ENCODE measurements at regions not wholly inside any gene's neighbourhood (a gene's known extent, or its start where the extent isn't known, plus 50 kb on each side); places are given as distances from the start of the nearest gene placed in this dataset.

DNA sequence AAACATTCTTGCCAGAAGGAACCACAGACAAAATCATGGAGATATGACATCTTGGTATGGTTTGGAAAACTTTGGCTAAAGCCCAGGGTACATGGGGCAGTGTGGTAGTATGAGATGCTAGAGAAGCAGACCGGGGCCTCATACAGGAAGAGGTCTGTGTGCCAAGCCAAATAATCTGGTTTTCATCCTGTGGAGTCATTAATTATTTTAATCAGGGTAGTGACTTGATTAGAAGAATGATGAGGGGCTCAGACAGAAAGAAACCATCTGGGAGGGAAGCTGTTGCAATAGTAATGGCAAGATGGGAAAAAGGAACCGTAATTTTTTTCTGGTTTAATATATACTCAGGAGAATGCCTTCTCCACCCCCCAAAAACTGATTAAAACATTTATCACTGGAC is 318.0 kb downstream of the BRINP2 start:
- no peak for DNase-seq (ENCODE audit: low read depth in 2 of 2)
- Histone ChIP-seq H3K9ac (ENCODE audit: insufficient read depth, low read length) (no peak overlapping the region), H2AFZ (ENCODE audit: low read length) (no peak overlapping the region), H3K27me3 (ENCODE audit: control insufficient read depth, insufficient read depth, low read length) (no peaks in the 10 kb centered on the region), H3K27ac (ENCODE audit: insufficient read depth, low read length) (no peak overlapping the region), H3K4me2 (ENCODE audit: extremely low read depth, insufficient read depth, low read length) (no peak overlapping the region), H3K79me2 (ENCODE audit: control insufficient read depth, insufficient read depth, low read length) (no peaks in the 10 kb centered on the region), H3K4me1 (ENCODE audit: control insufficient read depth, extremely low read depth, insufficient read depth, low read length) (no peaks in the 10 kb centered on the region), H3K36me3 (ENCODE audit: control insufficient read depth, insufficient read depth, low read length) (no peaks in the 10 kb centered on the region), H3K4me3 (replicated peaks in 1 of 4; ENCODE audit: control extremely low read depth in 1 of 4, insufficient read depth in 1 of 4, low read depth in 3 of 4, low read length in 4 of 4) (no peak overlapping the region), H3K9me3 (ENCODE audit: control insufficient read depth, insufficient read depth, low read depth, low read length) (no peaks in the 10 kb centered on the region), H4K20me1 (ENCODE audit: control insufficient read depth, extremely low read depth, insufficient read depth, low read length) (no peaks in the 10 kb centered on the region)
- no peak for TF ChIP-seq EZH2 (IDR thresholded peaks at IDR 0.05; ENCODE audit: low read length, missing control alignments)
- TF ChIP-seq, protein P1, sequence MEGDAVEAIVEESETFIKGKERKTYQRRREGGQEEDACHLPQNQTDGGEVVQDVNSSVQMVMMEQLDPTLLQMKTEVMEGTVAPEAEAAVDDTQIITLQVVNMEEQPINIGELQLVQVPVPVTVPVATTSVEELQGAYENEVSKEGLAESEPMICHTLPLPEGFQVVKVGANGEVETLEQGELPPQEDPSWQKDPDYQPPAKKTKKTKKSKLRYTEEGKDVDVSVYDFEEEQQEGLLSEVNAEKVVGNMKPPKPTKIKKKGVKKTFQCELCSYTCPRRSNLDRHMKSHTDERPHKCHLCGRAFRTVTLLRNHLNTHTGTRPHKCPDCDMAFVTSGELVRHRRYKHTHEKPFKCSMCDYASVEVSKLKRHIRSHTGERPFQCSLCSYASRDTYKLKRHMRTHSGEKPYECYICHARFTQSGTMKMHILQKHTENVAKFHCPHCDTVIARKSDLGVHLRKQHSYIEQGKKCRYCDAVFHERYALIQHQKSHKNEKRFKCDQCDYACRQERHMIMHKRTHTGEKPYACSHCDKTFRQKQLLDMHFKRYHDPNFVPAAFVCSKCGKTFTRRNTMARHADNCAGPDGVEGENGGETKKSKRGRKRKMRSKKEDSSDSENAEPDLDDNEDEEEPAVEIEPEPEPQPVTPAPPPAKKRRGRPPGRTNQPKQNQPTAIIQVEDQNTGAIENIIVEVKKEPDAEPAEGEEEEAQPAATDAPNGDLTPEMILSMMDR (conservative IDR thresholded peaks at IDR 0.05 in 1 of 2, IDR thresholded peaks at IDR 0.05 in 1 of 2; ENCODE audit: low read depth in 1 of 2, low read length in 2 of 2) = no peak

DNA sequence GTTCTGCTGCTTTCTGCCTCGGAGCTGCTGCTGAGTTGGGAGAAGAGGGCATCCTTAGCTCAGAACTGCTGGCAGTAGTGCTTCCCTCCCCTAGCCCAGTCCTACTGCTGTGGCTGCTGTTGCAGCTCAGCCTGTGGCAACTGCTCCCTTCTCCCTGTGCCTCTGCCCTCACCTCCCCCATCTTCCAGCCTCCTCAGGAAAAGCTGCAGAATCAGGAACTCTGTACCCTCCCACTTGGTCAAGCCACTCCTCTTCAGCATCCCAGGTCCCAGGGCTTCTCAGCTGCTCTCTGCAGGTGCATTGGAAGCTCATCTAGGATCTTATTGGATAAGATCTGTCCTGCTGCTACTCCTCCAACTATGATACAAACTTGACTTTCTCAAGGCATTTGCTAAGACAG is 316.7 kb downstream of the BRINP2 start:
- no peak for TF ChIP-seq EZH2 (IDR thresholded peaks at IDR 0.05; ENCODE audit: low read length, missing control alignments)
- TF ChIP-seq, protein P1 (conservative IDR thresholded peaks at IDR 0.05 in 1 of 2, IDR thresholded peaks at IDR 0.05 in 1 of 2; ENCODE audit: low read depth in 1 of 2, low read length in 2 of 2) = no peak
- no peaks in the 10 kb centered on the region for H4K20me1 ChIP-seq (ENCODE audit: control insufficient read depth, extremely low read depth, insufficient read depth, low read length)

DNA sequence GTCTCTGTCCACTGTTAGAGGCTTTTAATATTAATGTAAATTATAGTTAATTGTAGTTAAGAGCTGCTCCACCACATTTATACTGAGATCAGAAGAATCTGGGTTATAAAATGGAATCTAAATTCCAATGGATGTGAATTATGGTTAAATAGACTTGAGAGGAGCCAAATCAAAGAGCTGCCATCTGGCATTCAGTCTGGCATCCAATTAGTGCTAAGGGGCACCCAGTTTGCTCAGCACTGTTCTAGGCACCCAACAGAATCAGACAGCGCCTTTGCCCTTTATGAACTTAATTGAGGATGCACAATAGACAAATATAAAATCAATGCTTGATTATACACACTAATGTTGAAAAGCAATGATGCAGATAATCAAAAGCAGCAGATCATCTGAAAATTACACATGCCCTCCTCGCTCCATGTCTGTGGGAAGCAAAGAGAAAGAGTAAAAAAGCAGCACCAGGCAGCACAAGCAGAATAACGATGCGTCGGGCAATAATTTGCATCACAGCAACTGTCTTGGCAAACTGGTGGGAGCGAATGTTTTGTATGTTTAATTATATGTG is 310.1 kb downstream of the BRINP2 start:
- Histone ChIP-seq H2AFZ (ENCODE audit: low read length) (no peak overlapping the region), H3K27ac (ENCODE audit: insufficient read depth, low read length) (no peak overlapping the region), H3K36me3 (ENCODE audit: control insufficient read depth, insufficient read depth, low read length) (no peaks in the 10 kb centered on the region), H4K20me1 (ENCODE audit: control insufficient read depth, extremely low read depth, insufficient read depth, low read length) (no peaks in the 10 kb centered on the region), H3K79me2 (ENCODE audit: control insufficient read depth, insufficient read depth, low read length) (no peaks in the 10 kb centered on the region), H3K4me3 (replicated peaks in 1 of 4; ENCODE audit: control extremely low read depth in 1 of 4, insufficient read depth in 1 of 4, low read depth in 3 of 4, low read length in 4 of 4) (no peak overlapping the region), H3K4me1 (ENCODE audit: control insufficient read depth, extremely low read depth, insufficient read depth, low read length) (no peaks in the 10 kb centered on the region), H3K27me3 (ENCODE audit: control insufficient read depth, insufficient read depth, low read length) (no peaks in the 10 kb centered on the region), H3K9me3 (ENCODE audit: control insufficient read depth, insufficient read depth, low read depth, low read length) (no peaks in the 10 kb centered on the region), H3K4me2 (ENCODE audit: extremely low read depth, insufficient read depth, low read length) (no peak overlapping the region), H3K9ac (ENCODE audit: insufficient read depth, low read length) (no peak overlapping the region)
- DNase-seq (ENCODE audit: low read depth in 2 of 2) = no peak
- TF ChIP-seq, protein P1 (conservative IDR thresholded peaks at IDR 0.05 in 1 of 2, IDR thresholded peaks at IDR 0.05 in 1 of 2; ENCODE audit: low read depth in 1 of 2, low read length in 2 of 2) = no peak
- TF ChIP-seq EZH2 (IDR thresholded peaks at IDR 0.05; ENCODE audit: low read length, missing control alignments) = no peak

More for the DNA sequence above, 316.7 kb downstream of the BRINP2 start:
- H3K9ac ChIP-seq (ENCODE audit: insufficient read depth, low read length) = no peak overlapping the region
- H3K4me2 ChIP-seq (ENCODE audit: extremely low read depth, insufficient read depth, low read length) = no peak overlapping the region
- H3K79me2 ChIP-seq (ENCODE audit: control insufficient read depth, insufficient read depth, low read length) = no peaks in the 10 kb centered on the region
- no peak overlapping the region for H2AFZ ChIP-seq (ENCODE audit: low read length)
- H3K4me1 ChIP-seq (ENCODE audit: control insufficient read depth, extremely low read depth, insufficient read depth, low read length) = no peaks in the 10 kb centered on the region
- no peak overlapping the region for H3K27ac ChIP-seq (ENCODE audit: insufficient read depth, low read length)
- no peaks in the 10 kb centered on the region for H3K27me3 ChIP-seq (ENCODE audit: control insufficient read depth, insufficient read depth, low read length)
- no peaks in the 10 kb centered on the region for H3K9me3 ChIP-seq (ENCODE audit: control insufficient read depth, insufficient read depth, low read depth, low read length)
- no peaks in the 10 kb centered on the region for H3K36me3 ChIP-seq (ENCODE audit: control insufficient read depth, insufficient read depth, low read length)
- DNase-seq (ENCODE audit: low read depth in 2 of 2) = no peak
- no peak overlapping the region for H3K4me3 ChIP-seq (replicated peaks in 1 of 4; ENCODE audit: control extremely low read depth in 1 of 4, insufficient read depth in 1 of 4, low read depth in 3 of 4, low read length in 4 of 4)
